Hepatocyte (in vitro differentiated cells): ENCODE measurements at regions not wholly inside any gene's neighbourhood (a gene's known extent, or its start where the extent isn't known, plus 50 kb on each side); places are given as distances from the start of the nearest gene placed in this dataset.

Source experiments
- DNase-seq: peaks from one replicate; pipeline ENCODE4 v3.0.0-alpha.2; 2016; ENCODE audit warnings: low spot score
- H2AFZ ChIP-seq: fragments of 200-600 bp; sonication (generic); 2 replicates; pipeline ENCODE4 v1.6.0; 2016; ENCODE audit warnings: antibody characterized with exemption, mild to moderate bottlenecking
- H3K27ac ChIP-seq: fragments of 200-600 bp; sonication (generic); 2 replicates; pipeline ENCODE4 v1.5.1; 2016; ENCODE audit warnings: mild to moderate bottlenecking
- H3K27me3 ChIP-seq: fragments of 200-600 bp; sonication (generic); 2 replicates; pipeline ENCODE4 v1.6.1; 2016
- H3K36me3 ChIP-seq: fragments of 200-600 bp; sonication (generic); replicated peaks from 2 replicates; pipeline ENCODE4 v1.5.1; 2016; ENCODE audit warnings: low read depth; ENCODE audit not compliant: insufficient read depth
- H3K4me1 ChIP-seq: fragments of 200-600 bp; sonication (generic); 2 replicates; pipeline ENCODE4 v1.5.1; 2016; ENCODE audit warnings: mild to moderate bottlenecking, moderate library complexity; ENCODE audit not compliant: insufficient read depth
- H3K4me2 ChIP-seq: fragments of 200-600 bp; sonication (generic); 2 replicates; pipeline ENCODE4 v1.6.0; 2016
- H3K4me3 ChIP-seq: fragments of 200-600 bp; sonication (generic); 2 replicates; pipeline ENCODE4 v1.5.1; 2016; ENCODE audit warnings: mild to moderate bottlenecking
- H3K79me2 ChIP-seq: fragments of 200-600 bp; sonication (generic); 2 replicates; pipeline ENCODE4 v1.6.0; 2017; ENCODE audit warnings: mild to moderate bottlenecking
- H3K9me2 ChIP-seq: fragments of 200-600 bp; sonication (generic); replicated peaks from 2 replicates; pipeline ENCODE4 v1.6.0; 2017; ENCODE audit warnings: mild to moderate bottlenecking; ENCODE audit not compliant: insufficient read depth
- H3K9me3 ChIP-seq: fragments of 200-600 bp; sonication (generic); 2 replicates; pipeline ENCODE4 v1.5.1; 2016; ENCODE audit warnings: low read depth, mild to moderate bottlenecking
- H4K20me1 ChIP-seq: fragments of 200-600 bp; sonication (generic); 2 replicates; pipeline ENCODE4 v1.6.0; 2016; ENCODE audit warnings: mild to moderate bottlenecking; ENCODE audit not compliant: insufficient read depth, poor library complexity, severe bottlenecking
- EZH2 ChIP-seq: fragments of 200-600 bp; sonication (generic); IDR thresholded peaks from 2 replicates; pipeline ENCODE4 v1.6.1; 2016; ENCODE audit warnings: antibody characterized with exemption, mild to moderate bottlenecking, borderline replicate concordance
- EZH2phosphoT487 ChIP-seq: fragments of 200-600 bp; sonication (generic); IDR thresholded peaks from one replicate; pipeline ENCODE4 v1.6.1; 2018; ENCODE audit warnings: antibody characterized with exemption, mild to moderate bottlenecking, low read depth, moderate library complexity; ENCODE audit not compliant: unreplicated experiment, severe bottlenecking
- WGBS: methylation state at CpG from one replicate; pipeline ENCODE4 v1.1.6; 2016; ENCODE audit warnings: low lambda C conversion rate; ENCODE audit errors: missing lambda C conversion rate; 5-methylcytosine and 5-hydroxymethylcytosine counted together
- TF ChIP-seq, protein P1 (sequence below): fragments of 200-600 bp; sonication (generic); IDR thresholded peaks from 2 replicates; pipeline ENCODE4 v1.5.1; 2016; ENCODE audit warnings: antibody characterized with exemption, mild to moderate bottlenecking; ENCODE audit not compliant: poor library complexity

DNA sequence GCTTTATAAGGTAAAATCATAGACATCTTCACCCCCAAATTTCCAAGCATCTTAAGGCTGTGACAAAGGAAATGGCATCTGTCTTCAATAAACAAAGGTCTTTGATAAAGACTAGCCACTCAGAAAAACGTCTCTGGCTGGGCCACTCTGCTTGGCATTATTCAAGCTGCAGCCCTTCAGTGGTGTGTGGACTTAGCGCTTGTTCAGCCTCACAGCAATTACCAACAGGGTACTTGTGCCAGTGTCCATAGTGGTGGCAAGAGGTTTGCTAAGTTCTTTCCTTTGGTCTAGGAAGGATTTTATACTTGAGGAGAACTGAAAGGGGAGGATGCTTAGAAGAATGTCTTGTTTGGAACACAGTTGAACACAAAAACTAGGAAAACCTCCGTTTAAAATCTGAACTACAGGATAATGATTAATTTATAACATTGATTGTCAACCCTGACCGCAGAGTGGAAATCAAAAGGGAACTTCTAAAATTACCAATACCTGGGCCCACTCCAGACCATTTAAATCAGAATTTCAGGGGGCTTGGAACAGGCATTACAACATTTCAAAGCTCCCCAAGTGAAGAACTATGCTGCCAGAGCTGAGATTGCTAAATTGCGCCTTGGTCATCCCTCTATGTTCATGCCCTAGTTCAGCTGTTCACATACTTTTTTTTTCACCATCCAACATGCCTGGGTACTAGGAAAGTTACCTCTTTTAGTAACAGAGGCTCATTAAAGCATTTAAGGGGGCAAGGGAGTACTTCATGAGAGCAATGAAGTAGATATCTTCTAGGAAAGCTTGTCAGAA is 378.5 kb downstream of the FRK start:
- Histone ChIP-seq H4K20me1 (no peaks in the 10 kb centered on the region), H3K27me3 (no peaks in the 10 kb centered on the region), H3K4me1 (no peaks in the 10 kb centered on the region), H3K9me3 (no peaks in the 10 kb centered on the region), H3K36me3 (no peaks in the 10 kb centered on the region), H3K27ac (no peak overlapping the region), H3K4me2 (no peak overlapping the region), H3K79me2 (no peaks in the 10 kb centered on the region), H2AFZ (no peak overlapping the region), H3K4me3 (no peak overlapping the region), H3K9me2 (no peaks in the 10 kb centered on the region)
- WGBS = 73% methylated on average over 5 of the region's 5 CpGs
- no peak for DNase-seq
- TF ChIP-seq EZH2phosphoT487 = no peak
- TF ChIP-seq, protein P1, sequence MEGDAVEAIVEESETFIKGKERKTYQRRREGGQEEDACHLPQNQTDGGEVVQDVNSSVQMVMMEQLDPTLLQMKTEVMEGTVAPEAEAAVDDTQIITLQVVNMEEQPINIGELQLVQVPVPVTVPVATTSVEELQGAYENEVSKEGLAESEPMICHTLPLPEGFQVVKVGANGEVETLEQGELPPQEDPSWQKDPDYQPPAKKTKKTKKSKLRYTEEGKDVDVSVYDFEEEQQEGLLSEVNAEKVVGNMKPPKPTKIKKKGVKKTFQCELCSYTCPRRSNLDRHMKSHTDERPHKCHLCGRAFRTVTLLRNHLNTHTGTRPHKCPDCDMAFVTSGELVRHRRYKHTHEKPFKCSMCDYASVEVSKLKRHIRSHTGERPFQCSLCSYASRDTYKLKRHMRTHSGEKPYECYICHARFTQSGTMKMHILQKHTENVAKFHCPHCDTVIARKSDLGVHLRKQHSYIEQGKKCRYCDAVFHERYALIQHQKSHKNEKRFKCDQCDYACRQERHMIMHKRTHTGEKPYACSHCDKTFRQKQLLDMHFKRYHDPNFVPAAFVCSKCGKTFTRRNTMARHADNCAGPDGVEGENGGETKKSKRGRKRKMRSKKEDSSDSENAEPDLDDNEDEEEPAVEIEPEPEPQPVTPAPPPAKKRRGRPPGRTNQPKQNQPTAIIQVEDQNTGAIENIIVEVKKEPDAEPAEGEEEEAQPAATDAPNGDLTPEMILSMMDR = no peak
- no peak for TF ChIP-seq EZH2

DNA sequence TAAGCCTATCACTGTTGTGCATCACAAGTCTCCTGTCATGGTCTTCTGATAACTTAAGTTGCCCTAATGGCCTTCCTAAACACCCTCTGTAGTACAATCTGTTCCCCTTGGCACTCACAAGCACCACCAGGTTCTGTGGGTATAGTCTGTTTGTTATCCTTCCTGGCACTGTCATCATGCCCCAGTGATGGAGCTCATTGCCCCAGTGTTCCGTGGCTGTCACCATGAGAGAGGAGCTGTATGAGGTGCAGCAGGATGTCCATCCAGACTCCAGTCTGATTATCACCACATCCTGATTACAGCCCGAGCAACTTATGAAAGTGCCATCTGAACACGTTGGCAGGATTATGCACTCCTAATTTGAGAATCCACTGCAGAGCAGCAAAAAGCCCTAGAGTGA is 380.1 kb downstream of the FRK start:
- Histone ChIP-seq H3K4me3 (no peak overlapping the region), H2AFZ (no peak overlapping the region), H3K4me2 (no peak overlapping the region), H3K4me1 (no peaks in the 10 kb centered on the region), H3K27ac (no peak overlapping the region), H3K9me3 (no peaks in the 10 kb centered on the region), H3K79me2 (no peaks in the 10 kb centered on the region), H3K36me3 (no peaks in the 10 kb centered on the region), H3K27me3 (no peaks in the 10 kb centered on the region), H3K9me2 (no peaks in the 10 kb centered on the region), H4K20me1 (no peaks in the 10 kb centered on the region)
- 85% methylated on average over 3 of the region's 3 CpGs for WGBS
- TF ChIP-seq, protein P1 = no peak
- TF ChIP-seq EZH2 = no peak
- no peak for TF ChIP-seq EZH2phosphoT487
- DNase-seq = no peak

DNA sequence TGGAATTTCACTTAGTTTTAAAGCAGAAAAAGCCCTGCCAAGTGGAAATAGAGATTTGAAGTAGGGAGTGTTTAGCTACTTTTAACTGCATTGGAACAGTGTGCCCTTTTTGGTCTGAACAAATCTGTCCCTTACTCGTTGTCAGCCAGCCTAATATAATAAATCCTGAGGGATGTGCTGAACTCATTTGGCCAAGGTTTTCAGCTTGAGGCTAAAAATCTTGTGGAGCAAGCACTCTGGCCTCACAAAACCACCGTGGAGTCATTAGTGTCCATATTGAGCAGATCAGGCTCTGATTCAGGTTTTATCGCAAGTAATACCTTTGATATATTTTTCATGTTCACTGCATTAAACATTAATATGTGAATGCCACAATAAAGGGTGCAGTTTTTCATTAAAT is 383.5 kb downstream of the FRK start:
- Histone ChIP-seq H3K36me3 (no peaks in the 10 kb centered on the region), H3K27me3 (no peaks in the 10 kb centered on the region), H3K4me1 (no peaks in the 10 kb centered on the region), H2AFZ (no peak overlapping the region), H3K9me2 (no peaks in the 10 kb centered on the region), H3K27ac (no peak overlapping the region), H3K9me3 (no peaks in the 10 kb centered on the region), H3K79me2 (no peaks in the 10 kb centered on the region), H3K4me3 (no peak overlapping the region), H4K20me1 (no peaks in the 10 kb centered on the region), H3K4me2 (no peak overlapping the region)
- no peak for DNase-seq
- 85% methylated on average over 3 of the region's 3 CpGs for WGBS
- TF ChIP-seq, protein P1 = no peak
- TF ChIP-seq EZH2phosphoT487 (no peak), EZH2 (no peak)
